A549 (cell line): ENCODE measurements at regions not wholly inside any gene's neighbourhood (a gene's known extent, or its start where the extent isn't known, plus 50 kb on each side); places are given as distances from the start of the nearest gene placed in this dataset.

Source experiments
- ATAC-seq, 2 experiments: fragments of 200-7000 bp in 1 of 2; fragments of >200 bp in 1 of 2; cut with Nextera tagmentation in 1 of 2; cut with Tn5 transposase in 1 of 2; 3 replicates each; pipeline versions ENCODE4 v1.8.0 to v1.9.1; 2018 to 2020; ENCODE audit warnings: mild to moderate bottlenecking in 1 of 2, moderate library complexity in 1 of 2
- CTCF ChIA-PET: fragments of 300-600 bp; sonication (Branson Sonifier 250); formaldehyde crosslinking; extraction: SDS; loops from one replicate; lab custom pipeline; 2021; ENCODE audit warnings: antibody characterized with exemption, inconsistent platforms; lab: Yijun Ruan, JAX
- POLR2A ChIA-PET: fragments of 350-600 bp; formaldehyde crosslinking; extraction: SDS; loops from one replicate; lab custom pipeline; 2021; ENCODE audit warnings: antibody characterized with exemption, inconsistent platforms; lab: Yijun Ruan, JAX
- DNase-seq, 2 experiments: peaks; one replicate each; pipeline versions ENCODE4 v3.0.0 to v3.0.0-alpha.2; 2011 to 2016; ENCODE audit warnings: low read depth in 1 of 2, low spot score in 1 of 2
- FAIRE-seq: peaks from 2 replicates; lab custom pipeline; 2011; peaks lifted over from hg19 to GRCh38; lab: Jason Lieb, UNC
- H3K27ac ChIP-seq, 2 experiments: fragments of >200 bp; sonication (Bioruptor Twin); formaldehyde crosslinking; 3 replicates each; pipeline ENCODE4 v1.5.1; 2016 to 2017
- H3K4me1 ChIP-seq: fragments of >200 bp; sonication (Bioruptor Twin); formaldehyde crosslinking; 3 replicates; pipeline ENCODE4 v1.6.1; 2016
- H3K4me2 ChIP-seq: fragments of >200 bp; sonication (Bioruptor Twin); formaldehyde crosslinking; 3 replicates; pipeline ENCODE4 v1.6.1; 2016
- H3K4me3 ChIP-seq: fragments of >200 bp; sonication (Bioruptor Twin); formaldehyde crosslinking; 3 replicates; pipeline ENCODE4 v1.5.1; 2016
- H3K9me3 ChIP-seq: fragments of >200 bp; sonication (Bioruptor Twin); formaldehyde crosslinking; 3 replicates; pipeline ENCODE4 v1.6.1; 2016
- BHLHE40 ChIP-seq: IDR thresholded peaks from 2 replicates; pipeline ENCODE4 v1.6.1; 2012; ENCODE audit warnings: low read depth, low read length, inconsistent platforms
- CBX8 ChIP-seq: fragments of 200-600 bp; sonication (generic); IDR thresholded peaks from 2 replicates; pipeline ENCODE4 v1.6.1; 2016
- CHD2 ChIP-seq: fragments of 150-350 bp; IDR thresholded peaks from 2 replicates; pipeline ENCODE4 v1.6.1; 2014; ENCODE audit warnings: low read length; ENCODE audit not compliant: partially characterized antibody
- EHMT2 ChIP-seq: fragments of 200-600 bp; sonication (generic); IDR thresholded peaks from 2 replicates; pipeline ENCODE4 v1.6.1; 2016; ENCODE audit warnings: antibody characterized with exemption, low read depth, mild to moderate bottlenecking, moderate library complexity
- ESRRA ChIP-seq: fragments of 150-350 bp; IDR thresholded peaks from 2 replicates; pipeline ENCODE4 v1.6.1; 2014; ENCODE audit warnings: mild to moderate bottlenecking, low read length, borderline replicate concordance
- FOSB ChIP-seq: fragments of 250-450 bp; sonication (Bioruptor Pico); IDR thresholded peaks from 2 replicates; pipeline ENCODE4 v1.5.0; 2020; ENCODE audit warnings: mild to moderate bottlenecking, moderate library complexity
- FOSL2 ChIP-seq, 2 experiments: fragments of 450-650 bp in 1 of 2; fragments of >200 bp in 1 of 2; sonication (Bioruptor Twin) in 1 of 2; formaldehyde crosslinking; IDR thresholded peaks; 2 replicates each; pipeline versions ENCODE4 v1.5.0 to v1.6.1; 2016 to 2020; ENCODE audit warnings: mild to moderate bottlenecking in 1 of 2, moderate library complexity in 1 of 2
- HDAC2 ChIP-seq: fragments of 200-600 bp; sonication (generic); IDR thresholded peaks from 2 replicates; pipeline ENCODE4 v1.6.1; 2016
- HOXB5 ChIP-seq: fragments of 250-450 bp; sonication (Bioruptor Pico); IDR thresholded peaks from 2 replicates; pipeline ENCODE4 v1.5.0; 2020; ENCODE audit warnings: mild to moderate bottlenecking, moderate library complexity
- MAZ ChIP-seq: fragments of 150-350 bp; IDR thresholded peaks from 2 replicates; pipeline ENCODE4 v1.6.1; 2014; ENCODE audit warnings: antibody characterized with exemption, low read depth, low read length, borderline replicate concordance
- MYC ChIP-seq: IDR thresholded peaks from 2 replicates; pipeline ENCODE4 v1.6.1; 2012; ENCODE audit warnings: mild to moderate bottlenecking, inconsistent platforms, low read length, improper control_type of control experiment, borderline replicate concordance
- PHF8 ChIP-seq: fragments of 200-600 bp; sonication (generic); IDR thresholded peaks from 2 replicates; pipeline ENCODE4 v1.6.1; 2016; ENCODE audit warnings: low read depth, mild to moderate bottlenecking, antibody characterized with exemption, moderate library complexity, borderline replicate concordance
- POLR2A ChIP-seq: IDR thresholded peaks from 2 replicates; pipeline ENCODE4 v1.6.1; 2012; ENCODE audit warnings: mild to moderate bottlenecking, low read length
- RAD21 ChIP-seq, 2 experiments: fragments of >200 bp in 1 of 2; sonication (Bioruptor Twin) in 1 of 2; formaldehyde crosslinking in 1 of 2; IDR thresholded peaks in 1 of 2; conservative IDR thresholded peaks in 1 of 2; 2 replicates in 1 of 2; 3 replicates in 1 of 2; pipeline ENCODE4 v1.6.1; 2012 to 2018; ENCODE audit warnings: inconsistent platforms in 1 of 2
- RCOR1 ChIP-seq: fragments of 150-350 bp; IDR thresholded peaks from 2 replicates; pipeline ENCODE4 v1.6.1; 2014; ENCODE audit warnings: antibody characterized with exemption, low read length, low read depth
- RFX5 ChIP-seq: fragments of 450-650 bp; IDR thresholded peaks from 2 replicates; pipeline ENCODE4 v1.7.1; 2014; ENCODE audit warnings: antibody characterized with exemption, mild to moderate bottlenecking, moderate library complexity
- SMC3 ChIP-seq: fragments of >200 bp; sonication (Bioruptor Twin); formaldehyde crosslinking; IDR thresholded peaks from 3 replicates; pipeline ENCODE4 v1.6.1; 2018; ENCODE audit warnings: inconsistent platforms
- SREBF2 ChIP-seq: fragments of 450-650 bp; IDR thresholded peaks from 2 replicates; pipeline ENCODE4 v1.6.1; 2014; ENCODE audit warnings: mild to moderate bottlenecking, moderate library complexity
- TP53 ChIP-seq: fragments of 250-450 bp; sonication (Bioruptor Pico); IDR thresholded peaks from 2 replicates; pipeline ENCODE4 v1.5.0; 2021; ENCODE audit warnings: mild to moderate bottlenecking, moderate library complexity
- ZNF302 ChIP-seq: fragments of 250-450 bp; sonication (Bioruptor Pico); IDR thresholded peaks from 2 replicates; pipeline ENCODE4 v1.9.0; 2021; ENCODE audit warnings: inconsistent platforms, mild to moderate bottlenecking, moderate library complexity
- WGBS: methylation state at CpG from one replicate; pipeline ENCODE4 v1.1.6; 2017; ENCODE audit errors: missing lambda C conversion rate; 5-methylcytosine and 5-hydroxymethylcytosine counted together
- TF ChIP-seq, protein P1 (sequence below): IDR thresholded peaks from 2 replicates; pipeline ENCODE4 v1.6.1; 2012; ENCODE audit warnings: low read depth, borderline replicate concordance
- TF ChIP-seq, protein P2 (sequence below): IDR thresholded peaks from 2 replicates; pipeline ENCODE4 v1.6.1; 2012
- TF ChIP-seq, protein P3 (sequence below): fragments of >200 bp; sonication (Bioruptor Twin); formaldehyde crosslinking; IDR thresholded peaks from 3 replicates; pipeline ENCODE4 v1.5.1; 2016
- TF ChIP-seq, protein P4 (sequence below): fragments of >200 bp; sonication (Bioruptor Twin); formaldehyde crosslinking; IDR thresholded peaks from 3 replicates; pipeline ENCODE4 v1.6.1; 2016

DNA sequence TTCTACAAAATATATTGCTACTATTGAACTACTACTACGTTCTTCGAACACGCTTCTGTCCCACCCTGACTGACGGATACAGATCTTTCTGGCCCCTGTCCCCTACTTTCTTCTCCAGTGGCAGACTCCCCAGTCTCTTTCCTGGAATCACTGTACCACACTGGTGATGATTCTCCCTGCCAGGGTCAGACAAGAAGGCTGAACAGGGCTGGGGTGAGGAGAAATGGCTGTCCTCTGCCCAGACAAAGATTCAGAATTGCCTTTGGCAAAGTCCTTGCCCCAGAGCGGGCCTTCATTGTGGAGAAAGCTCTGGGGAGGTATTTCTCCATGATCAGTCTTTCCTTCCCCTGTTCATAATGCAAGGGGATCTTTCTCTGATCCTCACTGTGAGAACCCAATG lies 1417.1 kb downstream of the BRD1 start:
- POLR2A ChIA-PET = no interaction called here
- Histone ChIP-seq H3K4me3 (no peak overlapping the region), H3K4me2 (no peak overlapping the region), H3K27ac (peak overlapping the region; percentile 43 to 58; a peak in 5 of 6 replicates), H3K4me1 (peaks cover 14% of the 10 kb centered on the region), H3K9me3 (peaks cover 33% of the 10 kb centered on the region)
- no peak for DNase-seq
- TF ChIP-seq HDAC2 (no peak), CHD2 (no peak), BHLHE40 (no peak), HOXB5 (CRISPR knock-in tag) (no peak), CBX8 (no peak), PHF8 (no peak), RCOR1 (no peak), RAD21 (conservative IDR thresholded peaks at IDR 0.05 in 1 of 2, IDR thresholded peaks at IDR 0.05 in 1 of 2) (no peak), MYC (no peak), ESRRA (no peak), ZNF302 (no peak), TP53 (CRISPR knock-in tag) (no peak), SMC3 (no peak), SREBF2 (no peak)
- TF ChIP-seq, protein P1, sequence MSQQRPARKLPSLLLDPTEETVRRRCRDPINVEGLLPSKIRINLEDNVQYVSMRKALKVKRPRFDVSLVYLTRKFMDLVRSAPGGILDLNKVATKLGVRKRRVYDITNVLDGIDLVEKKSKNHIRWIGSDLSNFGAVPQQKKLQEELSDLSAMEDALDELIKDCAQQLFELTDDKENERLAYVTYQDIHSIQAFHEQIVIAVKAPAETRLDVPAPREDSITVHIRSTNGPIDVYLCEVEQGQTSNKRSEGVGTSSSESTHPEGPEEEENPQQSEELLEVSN = no peak
- TF ChIP-seq, protein P2, sequence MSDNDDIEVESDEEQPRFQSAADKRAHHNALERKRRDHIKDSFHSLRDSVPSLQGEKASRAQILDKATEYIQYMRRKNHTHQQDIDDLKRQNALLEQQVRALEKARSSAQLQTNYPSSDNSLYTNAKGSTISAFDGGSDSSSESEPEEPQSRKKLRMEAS = no peak
- TF ChIP-seq, protein P3, sequence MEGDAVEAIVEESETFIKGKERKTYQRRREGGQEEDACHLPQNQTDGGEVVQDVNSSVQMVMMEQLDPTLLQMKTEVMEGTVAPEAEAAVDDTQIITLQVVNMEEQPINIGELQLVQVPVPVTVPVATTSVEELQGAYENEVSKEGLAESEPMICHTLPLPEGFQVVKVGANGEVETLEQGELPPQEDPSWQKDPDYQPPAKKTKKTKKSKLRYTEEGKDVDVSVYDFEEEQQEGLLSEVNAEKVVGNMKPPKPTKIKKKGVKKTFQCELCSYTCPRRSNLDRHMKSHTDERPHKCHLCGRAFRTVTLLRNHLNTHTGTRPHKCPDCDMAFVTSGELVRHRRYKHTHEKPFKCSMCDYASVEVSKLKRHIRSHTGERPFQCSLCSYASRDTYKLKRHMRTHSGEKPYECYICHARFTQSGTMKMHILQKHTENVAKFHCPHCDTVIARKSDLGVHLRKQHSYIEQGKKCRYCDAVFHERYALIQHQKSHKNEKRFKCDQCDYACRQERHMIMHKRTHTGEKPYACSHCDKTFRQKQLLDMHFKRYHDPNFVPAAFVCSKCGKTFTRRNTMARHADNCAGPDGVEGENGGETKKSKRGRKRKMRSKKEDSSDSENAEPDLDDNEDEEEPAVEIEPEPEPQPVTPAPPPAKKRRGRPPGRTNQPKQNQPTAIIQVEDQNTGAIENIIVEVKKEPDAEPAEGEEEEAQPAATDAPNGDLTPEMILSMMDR = no peak
- TF ChIP-seq, protein P4, sequence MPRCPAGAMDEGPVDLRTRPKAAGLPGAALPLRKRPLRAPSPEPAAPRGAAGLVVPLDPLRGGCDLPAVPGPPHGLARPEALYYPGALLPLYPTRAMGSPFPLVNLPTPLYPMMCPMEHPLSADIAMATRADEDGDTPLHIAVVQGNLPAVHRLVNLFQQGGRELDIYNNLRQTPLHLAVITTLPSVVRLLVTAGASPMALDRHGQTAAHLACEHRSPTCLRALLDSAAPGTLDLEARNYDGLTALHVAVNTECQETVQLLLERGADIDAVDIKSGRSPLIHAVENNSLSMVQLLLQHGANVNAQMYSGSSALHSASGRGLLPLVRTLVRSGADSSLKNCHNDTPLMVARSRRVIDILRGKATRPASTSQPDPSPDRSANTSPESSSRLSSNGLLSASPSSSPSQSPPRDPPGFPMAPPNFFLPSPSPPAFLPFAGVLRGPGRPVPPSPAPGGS = no peak
- ATAC-seq = no peak
- 69% methylated on average over 4 of the region's 5 CpGs for WGBS
- FAIRE-seq = no peak
- CTCF ChIA-PET = interaction anchor here (0.6 to 1.2 kb wide), 2 partner anchors 82 to 1848 kb away, joined by 3 to 5 read pairs; no protein-coding TSS in a partner anchor

DNA sequence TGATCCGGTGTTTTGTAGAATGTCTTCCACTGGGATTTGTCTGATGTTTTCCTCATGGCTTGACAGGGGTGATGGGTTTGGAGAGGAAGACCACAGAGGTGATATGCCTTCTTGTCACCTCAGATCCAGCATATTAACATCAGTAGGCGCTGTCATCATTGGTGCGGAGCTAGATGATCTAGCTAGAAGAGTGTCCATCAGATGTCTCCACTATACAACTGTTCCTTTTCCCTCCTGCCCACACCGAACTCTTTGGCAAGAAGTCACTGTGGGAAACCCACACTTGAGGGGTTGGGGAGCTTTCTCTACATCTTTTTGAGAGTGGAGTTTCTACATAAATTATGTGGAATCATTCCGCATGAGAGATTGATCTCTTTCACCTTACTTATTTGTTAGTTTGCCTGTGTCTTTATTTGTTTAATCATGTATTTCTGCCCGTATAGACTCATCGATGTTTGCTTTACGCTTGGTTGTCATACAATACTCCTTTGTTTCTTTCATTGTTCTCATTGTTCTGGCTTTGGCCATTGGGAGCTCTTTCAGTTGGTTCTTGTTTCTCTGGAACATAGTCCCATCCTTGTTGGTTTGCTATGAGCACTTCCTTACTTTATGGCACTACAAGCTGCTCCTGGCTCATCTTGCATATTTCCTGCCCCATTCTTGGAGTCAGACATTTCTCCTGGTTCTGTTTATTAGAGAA lies 1420.3 kb downstream of the BRD1 start:
- POLR2A ChIA-PET = interaction anchor here (0.6 kb wide), 1 partner anchor 60 kb away, joined by 5 read pairs; no protein-coding TSS in a partner anchor
- Histone ChIP-seq H3K4me2 (no peak overlapping the region; the same call in 2 of the 3 replicates), H3K4me1 (peaks cover 34% of the 10 kb centered on the region), H3K4me3 (no peak overlapping the region), H3K27ac (peak overlapping the region; percentile 93 to 99), H3K9me3 (peaks cover 33% of the 10 kb centered on the region)
- WGBS = 94% methylated on average over 8 of the region's 8 CpGs
- DNase-seq (no peak), FAIRE-seq (no peak), ATAC-seq (no peak)
- CTCF ChIA-PET = interaction anchor here (0.8 kb wide), 1 partner anchor 83 kb away, joined by 3 read pairs; no protein-coding TSS in a partner anchor
- TF ChIP-seq ZNF302 = no peak
- no peak for TF ChIP-seq POLR2A
- TF ChIP-seq EHMT2 = no peak
- TF ChIP-seq FOSB (CRISPR knock-in tag) = no peak
- TF ChIP-seq MAZ = no peak
- TF ChIP-seq ESRRA = no peak
- TF ChIP-seq RFX5 = no peak
- TF ChIP-seq FOSL2 (IDR thresholded peaks at IDR 0.05) = no peak
- TF ChIP-seq FOSL2 (CRISPR knock-in tag; IDR thresholded peaks at IDR 0.05) = no peak
